Tibial nerve (tissue), 4 donors: ENCODE measurements at regions not wholly inside any gene's neighbourhood (a gene's known extent, or its start where the extent isn't known, plus 50 kb on each side); places are given as distances from the start of the nearest gene placed in this dataset.

Source experiments
- DNase-seq, 2 donors: peaks; one replicate each; pipeline ENCODE4 v3.0.0-alpha.2; 2019; ENCODE audit warnings: low spot score in 2 of 2
- H3K27ac ChIP-seq, 4 donors: fragments of 200-600 bp; sonication (generic) in 3 of 4; one replicate each; pipeline ENCODE4 v1.5.1; 2017 to 2019; ENCODE audit warnings: mild to moderate bottlenecking in 1 of 4
- H3K27me3 ChIP-seq, 2 donors: fragments of 200-600 bp; sonication (generic) in 1 of 2; one replicate each; pipeline versions ENCODE4 v1.5.1 to v1.6.0; 2017 to 2019
- H3K36me3 ChIP-seq, 3 donors: fragments of 200-600 bp; sonication (generic); one replicate each; pipeline ENCODE4 v1.5.1; 2018 to 2019
- H3K4me1 ChIP-seq, 4 donors: fragments of 200-600 bp; sonication (generic) in 3 of 4; one replicate each; pipeline ENCODE4 v1.5.1; 2017 to 2019
- H3K4me3 ChIP-seq, 4 donors: fragments of 200-600 bp; sonication (generic) in 3 of 4; one replicate each; pipeline ENCODE4 v1.5.1; 2017 to 2019; ENCODE audit warnings: mild to moderate bottlenecking in 1 of 4, moderate library complexity in 1 of 4
- H3K9me3 ChIP-seq, 4 donors: fragments of 200-600 bp; sonication (generic) in 3 of 4; one replicate each; pipeline ENCODE4 v1.5.1; 2017 to 2019
- EP300 ChIP-seq, 2 donors: sonication (generic); formaldehyde crosslinking; IDR thresholded peaks; one replicate each; pipeline ENCODE4 v1.6.1; 2017; ENCODE audit warnings: antibody characterized with exemption in 2 of 2, mild to moderate bottlenecking in 1 of 2
- POLR2A ChIP-seq, 2 donors: fragments of 450-650 bp; IDR thresholded peaks; one replicate each; pipeline ENCODE4 v1.6.1; 2017; ENCODE audit warnings: antibody characterized with exemption in 2 of 2, mild to moderate bottlenecking in 2 of 2, moderate library complexity in 2 of 2
- WGBS, 2 donors: methylation state at CpG; one replicate each; pipeline ENCODE4 v1.1.5; 2018; 5-methylcytosine and 5-hydroxymethylcytosine counted together
- TF ChIP-seq, protein P1 (sequence below), 5 experiments: fragments of 200-600 bp in 3 of 5; fragments of 450-650 bp in 2 of 5; sonication (generic) in 3 of 5; IDR thresholded peaks; one replicate each; pipeline ENCODE4 v1.5.1; 2016 to 2019; ENCODE audit warnings: antibody characterized with exemption in 5 of 5, mild to moderate bottlenecking in 3 of 5, moderate library complexity in 2 of 5

DNA sequence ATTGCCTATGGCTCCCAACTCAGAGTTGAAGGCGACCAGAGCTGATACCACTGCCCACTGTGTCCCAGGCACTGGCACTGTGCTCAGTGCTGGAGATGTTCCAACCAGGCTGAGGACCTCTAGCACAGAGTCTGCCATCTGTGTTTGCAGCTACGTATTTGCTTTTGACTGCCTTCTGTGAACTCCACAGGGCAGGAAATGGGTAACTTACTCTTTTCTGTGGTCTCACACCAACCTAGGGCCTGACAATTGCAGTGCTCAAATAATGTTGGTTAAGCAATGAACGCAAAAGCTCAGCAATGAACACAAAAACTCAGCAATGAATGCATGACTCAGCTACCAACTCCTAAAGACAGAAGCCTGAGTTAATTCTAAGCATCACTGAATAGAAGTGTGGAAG lies 202.8 kb downstream of the NUAK1 start:
- no peak for DNase-seq
- TF ChIP-seq POLR2A (IDR thresholded peaks at IDR 0.05) (no peak), EP300 (IDR thresholded peaks at IDR 0.05) (no peak)
- TF ChIP-seq, protein P1, sequence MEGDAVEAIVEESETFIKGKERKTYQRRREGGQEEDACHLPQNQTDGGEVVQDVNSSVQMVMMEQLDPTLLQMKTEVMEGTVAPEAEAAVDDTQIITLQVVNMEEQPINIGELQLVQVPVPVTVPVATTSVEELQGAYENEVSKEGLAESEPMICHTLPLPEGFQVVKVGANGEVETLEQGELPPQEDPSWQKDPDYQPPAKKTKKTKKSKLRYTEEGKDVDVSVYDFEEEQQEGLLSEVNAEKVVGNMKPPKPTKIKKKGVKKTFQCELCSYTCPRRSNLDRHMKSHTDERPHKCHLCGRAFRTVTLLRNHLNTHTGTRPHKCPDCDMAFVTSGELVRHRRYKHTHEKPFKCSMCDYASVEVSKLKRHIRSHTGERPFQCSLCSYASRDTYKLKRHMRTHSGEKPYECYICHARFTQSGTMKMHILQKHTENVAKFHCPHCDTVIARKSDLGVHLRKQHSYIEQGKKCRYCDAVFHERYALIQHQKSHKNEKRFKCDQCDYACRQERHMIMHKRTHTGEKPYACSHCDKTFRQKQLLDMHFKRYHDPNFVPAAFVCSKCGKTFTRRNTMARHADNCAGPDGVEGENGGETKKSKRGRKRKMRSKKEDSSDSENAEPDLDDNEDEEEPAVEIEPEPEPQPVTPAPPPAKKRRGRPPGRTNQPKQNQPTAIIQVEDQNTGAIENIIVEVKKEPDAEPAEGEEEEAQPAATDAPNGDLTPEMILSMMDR (IDR thresholded peaks at IDR 0.05), result no peak
- H3K4me1 ChIP-seq, result no peaks in the 10 kb centered on the region
- no peak overlapping the region for H3K4me3 ChIP-seq
- H3K27ac ChIP-seq, result no peak overlapping the region
- WGBS, 2 donors, result 77 to 88% methylated on average over 3 of the region's 3 CpGs
- H3K9me3 ChIP-seq, result no peaks in the 10 kb centered on the region
- no peaks in the 10 kb centered on the region for H3K27me3 ChIP-seq
- no peaks in the 10 kb centered on the region for H3K36me3 ChIP-seq

DNA sequence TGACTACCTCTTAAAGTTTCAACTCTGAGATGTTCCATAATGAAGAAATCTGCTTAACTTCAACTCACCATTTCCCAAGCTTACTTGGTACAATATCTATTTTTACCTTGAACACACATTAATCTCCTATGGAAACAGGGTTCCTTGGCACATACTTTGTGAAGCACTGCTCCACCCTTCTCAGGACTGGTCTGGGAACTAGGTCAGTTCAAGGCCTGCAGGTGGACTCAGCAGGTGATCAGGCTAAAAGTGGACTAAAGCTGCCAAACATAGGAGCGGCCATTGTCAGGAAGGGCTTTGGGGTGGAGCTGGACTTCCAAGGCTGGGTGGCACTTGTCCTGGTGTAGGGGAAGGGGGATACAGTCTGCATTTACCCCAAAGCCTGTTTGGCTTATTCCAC lies 202.3 kb downstream of the NUAK1 start:
- no peak for TF ChIP-seq EP300 (IDR thresholded peaks at IDR 0.05)
- TF ChIP-seq, protein P1 (IDR thresholded peaks at IDR 0.05), result no peak
- TF ChIP-seq POLR2A (IDR thresholded peaks at IDR 0.05), result no peak
- Histone ChIP-seq H3K27me3 (no peaks in the 10 kb centered on the region), H3K9me3 (no peaks in the 10 kb centered on the region), H3K36me3 (no peaks in the 10 kb centered on the region), H3K4me1 (no peaks in the 10 kb centered on the region), H3K4me3 (no peak overlapping the region), H3K27ac (no peak overlapping the region)
- DNase-seq, result no peak
- WGBS, 2 donors, result 100% methylated on average over 1 of the region's 1 CpG

DNA sequence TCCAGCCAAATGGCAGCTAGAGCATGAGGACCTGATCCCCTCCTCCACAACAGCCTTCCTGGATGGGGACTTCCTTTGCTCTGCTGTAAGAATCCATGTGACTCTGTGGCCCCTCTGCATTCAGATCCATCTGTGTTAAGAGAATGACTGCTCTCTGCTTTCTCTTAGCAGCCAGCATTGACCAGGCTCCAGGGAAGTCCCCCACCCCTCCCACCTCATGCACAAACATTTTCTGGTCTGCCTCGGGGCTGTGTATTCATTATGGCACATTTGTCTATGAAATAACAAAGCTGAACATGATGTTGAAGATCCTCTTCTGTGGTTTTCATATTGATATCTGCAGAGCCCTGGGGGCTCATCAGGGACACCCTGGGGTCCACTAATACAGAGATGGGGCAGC lies 201.7 kb downstream of the NUAK1 start:
- TF ChIP-seq, protein P1 (IDR thresholded peaks at IDR 0.05), result no peak
- no peak for TF ChIP-seq EP300 (IDR thresholded peaks at IDR 0.05)
- TF ChIP-seq POLR2A (IDR thresholded peaks at IDR 0.05), result no peak
- no peak overlapping the region for H3K27ac ChIP-seq
- no peaks in the 10 kb centered on the region for H3K9me3 ChIP-seq
- 20 to 60% methylated on average over 1 of the region's 1 CpG for WGBS, 2 donors
- no peak for DNase-seq
- no peaks in the 10 kb centered on the region for H3K4me1 ChIP-seq
- no peaks in the 10 kb centered on the region for H3K36me3 ChIP-seq
- H3K4me3 ChIP-seq, result no peak overlapping the region
- no peaks in the 10 kb centered on the region for H3K27me3 ChIP-seq

- no peaks in the 10 kb centered on the region for H3K4me1 ChIP-seq
- 70 to 76% methylated on average over 3 of the region's 3 CpGs for WGBS, 2 donors
- no peaks in the 10 kb centered on the region for H3K36me3 ChIP-seq
- TF ChIP-seq, protein P1 (IDR thresholded peaks at IDR 0.05), result no peak
- TF ChIP-seq POLR2A (IDR thresholded peaks at IDR 0.05) (no peak), EP300 (IDR thresholded peaks at IDR 0.05) (no peak)
- no peak overlapping the region for H3K4me3 ChIP-seq
- H3K27me3 ChIP-seq, result no peaks in the 10 kb centered on the region
- no peak overlapping the region for H3K27ac ChIP-seq
- no peaks in the 10 kb centered on the region for H3K9me3 ChIP-seq
- no peak for DNase-seq
Observed at GRCh38 chr12:105939181-105939721, 199.5 kb downstream of the NUAK1 start.

GRCh38 chr12:105942281-105942680 lies 196.5 kb downstream of the NUAK1 start:
- DNase-seq, result no peak
- Histone ChIP-seq H3K4me3 (no peak overlapping the region), H3K4me1 (no peaks in the 10 kb centered on the region), H3K9me3 (no peaks in the 10 kb centered on the region), H3K27ac (no peak overlapping the region), H3K36me3 (no peaks in the 10 kb centered on the region), H3K27me3 (no peaks in the 10 kb centered on the region)
- 53 to 57% methylated on average over 1 of the region's 1 CpG for WGBS, 2 donors
- TF ChIP-seq EP300 (IDR thresholded peaks at IDR 0.05) (no peak), POLR2A (IDR thresholded peaks at IDR 0.05) (no peak)
- TF ChIP-seq, protein P1 (IDR thresholded peaks at IDR 0.05), result no peak
